ENCODE measurements at regions not wholly inside any gene's neighbourhood (a gene's known extent, or its start where the extent isn't known, plus 50 kb on each side); places are given as distances from the start of the nearest gene placed in this dataset.

DNA sequence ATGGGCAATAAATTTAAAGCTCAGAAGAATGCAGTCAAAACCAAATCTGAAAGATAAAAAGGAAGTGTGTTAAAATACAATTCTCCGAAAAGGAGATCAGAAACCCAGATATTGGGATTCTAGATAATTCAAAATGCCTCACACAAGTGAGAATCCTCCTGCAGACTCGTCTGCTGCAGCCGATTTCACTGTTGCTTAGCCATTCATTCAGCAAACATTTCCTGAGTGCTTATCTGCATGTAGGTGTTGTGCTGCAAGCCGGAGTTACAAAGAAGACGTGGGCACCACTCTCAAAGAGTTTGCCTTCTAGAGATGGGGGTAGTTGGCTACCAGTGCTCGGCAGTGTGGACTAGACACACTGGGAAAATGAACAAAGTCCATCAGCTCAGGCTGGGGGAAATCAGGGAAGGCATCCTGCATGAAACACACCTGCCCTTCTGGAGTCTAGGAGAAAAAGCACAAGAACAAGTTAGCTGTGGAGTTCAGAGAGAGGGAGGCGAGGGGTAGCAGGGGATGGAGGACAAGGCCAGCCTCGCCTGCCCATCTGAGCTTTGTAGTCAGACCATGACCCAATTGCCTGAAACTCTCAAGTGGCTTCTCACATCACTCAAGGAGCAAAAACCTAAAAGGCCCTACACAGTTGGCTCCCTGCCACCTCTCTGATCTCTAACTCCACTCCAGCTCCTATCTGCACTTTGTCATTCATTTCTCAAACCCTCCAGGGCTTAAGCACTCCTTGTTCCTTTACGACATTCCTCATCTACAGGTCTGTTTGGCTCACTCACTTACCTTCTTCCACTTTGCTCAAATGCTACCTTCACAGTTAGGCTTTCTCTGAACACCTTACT is 310.0 kb upstream of the DDHD1 start:
- no peak for DNase-seq (ENCODE audit: low spot score)

DNA sequence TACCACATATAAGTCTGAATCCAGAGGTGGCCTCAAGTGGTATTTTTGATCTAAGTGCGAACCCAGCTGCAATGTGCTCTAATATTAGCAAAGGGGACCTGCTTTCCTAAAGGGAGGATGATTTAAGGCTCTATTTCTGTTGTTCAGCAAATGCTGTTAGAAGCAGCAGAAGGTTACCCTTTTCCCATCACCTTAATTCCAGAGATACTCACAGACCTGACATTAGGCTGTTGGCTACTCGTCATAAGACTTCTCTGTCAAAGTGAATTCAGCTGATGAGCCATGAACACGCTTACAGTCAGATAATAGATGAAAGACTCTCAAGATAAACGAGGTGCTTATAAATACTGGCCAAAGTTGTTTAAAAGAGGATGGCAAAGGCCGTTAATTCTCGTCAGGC is 308.7 kb upstream of the DDHD1 start:
- DNase-seq (ENCODE audit: low spot score), result no peak

DNA sequence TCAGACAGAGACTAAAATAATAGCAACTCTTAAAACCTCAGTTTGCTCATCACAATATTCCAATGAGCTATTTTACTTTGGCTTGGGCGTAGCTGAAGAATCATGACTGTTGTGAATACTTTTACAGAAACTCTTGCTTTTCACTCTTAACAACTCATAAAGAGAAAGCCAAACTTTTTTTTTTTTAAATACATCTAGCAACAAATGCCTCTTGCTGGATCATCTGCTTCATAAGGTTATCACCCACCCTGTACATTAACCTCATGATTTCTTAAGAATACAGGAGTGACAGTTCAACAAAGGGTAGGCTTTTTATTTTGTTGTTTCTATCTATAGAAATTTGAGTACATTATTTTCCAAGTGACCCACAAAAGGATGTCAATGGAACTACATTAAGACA is 307.4 kb upstream of the DDHD1 start:
- DNase-seq (ENCODE audit: low spot score), result no peak

DNA sequence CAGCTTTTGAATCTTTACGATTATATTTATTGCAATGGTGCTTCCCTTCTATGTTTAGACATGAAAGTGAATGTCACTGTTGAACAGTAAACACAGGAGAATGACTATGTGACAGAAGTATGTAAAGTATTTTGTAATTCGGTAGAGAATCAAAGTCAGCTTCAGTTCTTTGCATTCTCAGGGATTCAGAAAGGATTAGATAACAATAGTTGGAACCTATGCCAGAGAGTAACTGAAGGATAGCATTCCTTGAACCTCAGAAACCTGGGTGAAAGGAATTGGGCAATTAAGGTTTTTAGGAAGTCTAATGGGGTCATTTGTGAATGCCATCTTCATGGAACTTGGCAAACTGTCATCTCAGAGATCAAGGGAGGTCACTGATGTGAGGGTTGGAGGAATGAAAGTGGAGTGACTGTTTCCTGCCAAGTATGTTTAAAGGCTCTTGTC is 305.3 kb upstream of the DDHD1 start:
- DNase-seq (ENCODE audit: low spot score), result no peak

DNA sequence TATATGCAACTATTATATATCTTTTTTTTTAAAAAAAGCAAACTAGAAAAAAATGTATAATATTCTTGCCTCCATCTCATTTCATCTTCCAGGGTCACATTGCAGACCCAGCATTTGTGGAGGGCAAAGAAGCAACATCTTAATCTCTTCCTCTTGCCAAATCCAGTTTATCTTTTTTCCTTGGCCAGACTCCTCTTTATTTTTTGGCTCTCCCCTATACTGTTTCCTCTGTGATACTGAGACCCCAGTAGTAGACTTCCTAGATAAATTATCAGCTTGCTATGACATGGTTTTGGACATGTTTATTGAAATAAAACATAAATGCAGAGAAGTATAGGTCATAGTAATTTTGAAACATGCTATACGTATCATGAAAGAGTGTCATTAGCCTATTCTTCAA is 303.8 kb upstream of the DDHD1 start:
- no peak for DNase-seq (ENCODE audit: low spot score)

DNA sequence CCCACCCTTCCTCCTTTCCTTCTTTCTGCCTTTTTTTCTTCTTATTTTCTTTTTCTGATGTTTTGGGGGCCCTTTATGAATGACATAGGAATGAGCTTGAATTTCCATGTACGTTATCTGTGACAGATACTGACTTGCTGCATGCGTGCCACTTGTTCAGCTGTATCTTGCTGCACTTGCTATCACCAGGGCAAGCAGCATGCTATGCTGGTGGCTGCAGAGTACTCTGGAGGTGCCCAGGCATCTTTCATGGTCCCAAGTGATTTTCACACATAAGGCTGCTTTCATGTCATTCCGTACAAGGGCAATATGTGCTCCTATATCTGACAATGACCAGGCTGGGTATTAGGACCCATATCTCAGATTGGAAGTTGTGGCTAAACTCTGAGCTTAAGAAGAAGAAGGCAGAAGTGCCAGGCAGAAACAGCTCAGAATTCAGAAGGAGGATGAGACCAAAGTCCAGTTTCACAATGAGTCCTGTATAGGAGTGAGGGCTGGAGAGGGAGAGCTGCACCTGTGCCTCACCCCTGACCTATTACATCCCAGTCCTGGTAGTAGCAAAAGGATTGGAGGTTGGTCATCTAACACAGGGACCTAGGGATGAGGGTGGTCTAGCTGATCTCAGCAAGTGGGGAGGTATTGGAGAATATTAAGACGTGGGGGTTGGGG is 299.0 kb upstream of the DDHD1 start:
- peak; percentile 28 for DNase-seq (ENCODE audit: low spot score)

DNA sequence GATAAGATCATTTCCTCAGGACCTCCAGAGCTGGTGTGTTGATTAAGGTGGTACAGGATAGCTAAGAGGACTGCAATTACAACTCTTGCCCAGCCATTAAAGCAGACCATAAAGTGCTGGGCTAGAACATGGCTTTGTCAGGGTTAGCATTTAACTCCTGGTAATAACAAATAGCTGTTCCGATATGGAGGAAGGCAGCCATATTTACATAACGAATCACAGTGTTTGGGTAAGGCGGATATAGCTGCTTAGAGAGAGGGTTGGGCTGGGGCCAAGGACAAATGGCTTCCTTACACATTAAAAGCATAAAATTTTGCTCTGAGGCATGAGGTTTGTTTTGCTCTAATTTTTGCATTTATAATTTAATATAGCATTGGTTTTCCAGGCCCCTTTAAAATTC is 297.7 kb upstream of the DDHD1 start:
- DNase-seq (ENCODE audit: low spot score), result peak; percentile 19

DNA sequence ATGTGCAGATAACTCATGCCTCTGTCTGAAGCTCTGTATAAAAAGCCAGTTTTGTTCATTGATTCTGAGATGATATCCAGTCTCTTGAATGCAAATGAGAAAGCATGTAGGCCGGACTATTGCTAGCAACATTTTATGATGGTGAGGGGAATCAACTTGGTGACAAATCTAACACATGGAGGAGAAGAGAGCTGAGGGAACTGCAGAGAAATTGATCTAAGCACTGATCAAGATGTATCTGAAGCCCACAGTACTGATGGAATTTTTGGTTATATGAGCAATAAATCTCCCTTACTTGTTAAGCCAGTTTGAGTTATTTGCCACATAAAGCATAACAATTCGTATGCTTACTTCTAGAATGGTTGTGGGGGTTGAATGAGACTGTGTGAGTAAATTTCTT is 295.6 kb upstream of the DDHD1 start:
- no peak for DNase-seq (ENCODE audit: low spot score)

DNA sequence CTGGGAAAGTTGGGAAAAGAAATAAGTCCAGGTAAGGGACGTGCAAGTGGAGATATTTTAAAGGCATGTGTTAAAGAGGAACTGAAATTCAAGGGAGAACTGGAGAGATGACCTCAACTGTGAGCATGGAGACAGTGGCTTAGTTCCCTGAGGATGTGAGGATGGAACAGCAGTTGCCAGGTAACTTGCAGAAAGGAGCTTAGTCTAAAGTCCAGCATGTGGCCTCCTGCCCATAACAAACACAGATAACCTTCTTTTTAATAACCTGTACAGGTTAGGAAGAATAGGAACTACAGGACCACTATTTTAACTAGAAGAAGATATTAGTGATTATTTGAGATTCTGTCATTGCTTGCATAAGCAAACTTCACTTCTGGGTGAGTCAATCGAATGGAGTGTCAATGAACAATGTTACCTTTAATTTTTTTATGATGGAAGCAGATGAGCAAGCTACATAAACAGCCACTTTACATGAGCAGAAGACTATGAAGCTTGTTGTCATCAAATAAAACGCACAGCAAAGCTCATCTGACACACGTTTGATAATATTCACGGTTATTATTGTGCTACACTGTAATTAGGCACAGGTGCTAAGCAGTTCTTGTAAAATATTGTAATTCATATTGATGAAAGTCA is 291.7 kb upstream of the DDHD1 start:
- DNase-seq (ENCODE audit: low spot score), result peak; percentile 40

DNA sequence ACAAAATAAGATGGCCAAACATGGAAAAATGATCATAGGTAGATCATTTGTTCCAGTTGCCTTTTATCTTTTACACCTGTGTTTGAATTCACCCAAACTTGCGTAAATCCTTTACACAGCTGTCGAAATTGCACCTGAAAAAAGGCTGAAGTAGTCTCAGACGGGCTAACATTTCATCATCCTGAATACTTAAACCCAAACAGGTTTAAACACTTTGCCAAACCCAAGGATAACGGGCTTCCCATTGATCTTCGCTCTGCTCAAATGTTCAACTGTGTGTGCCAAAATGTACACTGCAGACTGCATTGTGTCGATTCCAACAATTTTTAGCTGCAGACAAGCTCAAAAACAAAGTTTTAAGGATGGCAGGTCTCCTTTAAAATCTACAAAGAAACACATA is 288.7 kb upstream of the DDHD1 start:
- no peak for DNase-seq (ENCODE audit: low spot score)

DNA sequence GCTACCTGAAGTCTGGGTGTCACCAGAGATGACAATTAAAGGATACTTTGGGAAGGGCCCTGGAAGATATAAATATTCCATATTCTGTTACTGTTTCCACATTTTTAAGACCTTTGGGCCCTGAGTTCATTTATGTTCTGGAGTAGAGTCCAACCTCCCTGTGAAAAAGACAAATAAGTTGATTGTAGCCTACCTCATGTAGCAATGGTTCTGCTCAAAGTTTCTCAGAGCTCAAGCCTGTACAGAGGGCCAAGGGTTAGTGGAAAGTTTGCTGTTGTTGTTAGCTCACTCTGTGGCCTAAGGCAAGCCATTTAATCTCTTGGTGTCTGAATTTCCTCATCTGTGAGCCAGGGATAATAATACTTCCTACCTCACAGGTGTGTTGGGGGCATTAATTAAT is 284.7 kb upstream of the DDHD1 start:
- no peak for DNase-seq (ENCODE audit: low spot score)

DNA sequence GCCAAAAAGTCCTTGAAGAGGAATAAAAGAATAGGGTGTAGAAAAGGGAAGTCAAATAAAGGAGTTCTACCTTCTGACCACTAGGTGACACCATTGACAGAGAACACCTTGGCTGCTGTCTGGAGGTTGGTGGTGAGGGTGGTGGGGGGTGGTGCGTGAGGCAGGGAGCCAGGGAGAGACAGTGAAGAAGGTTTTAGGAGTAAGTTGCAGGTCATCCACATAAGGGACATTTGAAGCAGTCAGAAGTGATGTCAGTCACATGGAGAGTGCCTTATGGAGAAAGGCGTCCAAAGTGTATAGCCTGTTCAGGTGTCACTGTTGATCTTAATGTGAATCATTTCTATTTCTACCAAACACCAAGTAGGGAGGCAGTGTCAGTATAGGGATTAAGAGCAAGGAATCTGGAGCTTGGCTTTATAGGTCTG is 279.3 kb upstream of the DDHD1 start:
- no peak for DNase-seq (ENCODE audit: low spot score)

DNA sequence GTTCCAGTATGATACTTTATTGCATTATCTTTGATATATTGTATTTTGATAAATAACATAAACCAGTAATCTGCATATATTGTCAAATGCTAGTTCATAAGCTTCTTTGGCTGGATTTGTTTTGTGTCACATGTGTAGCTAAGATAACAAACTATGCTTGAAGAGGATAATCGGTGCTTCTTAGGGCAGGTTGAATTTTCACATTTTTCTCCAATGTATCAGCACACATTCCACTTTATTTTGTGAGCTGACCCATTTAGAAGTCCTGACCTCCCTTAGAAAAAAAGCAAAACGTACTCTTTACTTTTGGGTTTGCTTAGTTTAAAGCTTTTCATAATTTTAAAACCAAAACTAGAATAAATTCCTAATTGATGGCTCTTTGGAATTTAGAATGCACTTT is 277.7 kb upstream of the DDHD1 start:
- no peak for DNase-seq (ENCODE audit: low spot score)

DNA sequence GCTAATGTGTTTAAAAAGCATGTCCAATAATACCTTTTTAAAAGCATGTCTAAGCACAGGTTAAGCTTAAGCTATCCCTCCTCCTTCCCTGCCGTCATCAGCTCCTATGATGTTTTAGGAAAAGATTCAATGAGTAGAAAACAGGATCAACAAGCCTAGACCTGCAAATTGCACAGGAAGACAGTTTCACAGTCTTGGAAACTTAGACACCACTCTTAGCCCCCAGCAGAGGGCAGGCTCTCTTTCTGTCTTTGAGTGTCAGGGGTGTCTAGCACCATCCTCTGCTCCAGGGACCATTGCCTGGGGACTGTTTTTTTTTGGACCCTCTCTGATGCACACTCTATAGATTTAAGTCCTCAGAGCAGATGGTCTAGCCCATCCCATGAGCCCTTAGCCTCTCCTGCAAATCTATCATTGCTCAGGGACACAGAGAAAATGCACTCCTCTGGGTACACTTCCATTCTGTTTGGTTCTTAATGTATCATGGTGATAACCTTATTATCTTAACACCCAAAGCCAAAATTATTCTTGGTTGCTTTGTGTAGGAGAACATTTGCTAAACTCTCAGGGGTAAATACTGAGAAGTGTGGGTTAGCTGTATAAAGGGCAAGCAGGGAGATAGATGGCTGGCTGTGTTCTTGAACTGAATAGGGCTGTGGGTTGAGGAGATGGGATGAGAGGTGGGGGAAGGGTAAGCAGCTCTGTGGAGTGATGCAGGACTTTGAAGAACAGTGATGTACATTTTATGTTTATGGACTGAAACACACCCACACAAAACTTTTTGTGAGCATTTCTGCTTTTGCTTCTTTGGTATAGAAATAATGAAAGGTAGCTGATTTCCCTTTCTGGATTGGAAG is 259.9 kb upstream of the DDHD1 start:
- DNase-seq (ENCODE audit: low spot score), result no peak

DNA sequence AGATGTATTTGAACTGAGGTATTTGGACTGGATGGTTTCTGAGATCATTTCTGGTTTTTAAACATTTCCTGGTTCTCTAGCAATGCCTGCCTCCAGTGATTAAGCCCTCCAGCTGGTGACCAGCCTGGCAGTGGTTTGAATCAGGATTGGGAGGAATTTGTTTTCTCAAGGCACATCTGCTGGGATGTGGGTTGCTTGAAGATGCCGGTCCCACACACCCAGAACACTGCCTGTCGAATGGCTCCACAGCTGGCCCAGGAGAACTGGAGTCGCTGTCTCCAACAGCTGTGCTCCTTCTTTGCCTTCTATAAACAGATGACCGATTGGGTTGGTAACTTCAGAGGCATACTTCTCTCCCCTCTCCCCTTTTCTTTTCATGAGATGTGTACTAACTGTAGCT is 258.0 kb upstream of the DDHD1 start:
- DNase-seq (ENCODE audit: low spot score), result no peak

DNA sequence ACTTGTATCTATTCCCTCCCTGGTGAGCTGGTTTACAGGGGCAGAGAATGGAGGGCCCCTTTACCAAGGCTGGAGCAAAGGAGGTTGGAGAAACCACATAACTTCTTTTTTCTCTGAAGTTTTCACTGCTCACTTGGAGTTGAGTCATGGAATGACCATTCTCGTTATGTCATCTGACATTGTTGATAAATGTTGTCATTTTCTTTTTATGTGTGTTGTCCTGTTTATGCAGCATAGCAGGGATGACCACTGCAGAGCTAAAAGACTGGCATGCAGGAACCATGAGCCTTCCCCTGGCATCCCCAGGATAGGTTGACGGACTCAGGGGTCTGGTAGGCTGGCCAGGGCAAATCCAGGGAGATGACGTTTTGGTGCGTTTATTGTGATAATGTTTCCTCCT is 256.8 kb upstream of the DDHD1 start:
- DNase-seq (ENCODE audit: low spot score), result no peak

DNA sequence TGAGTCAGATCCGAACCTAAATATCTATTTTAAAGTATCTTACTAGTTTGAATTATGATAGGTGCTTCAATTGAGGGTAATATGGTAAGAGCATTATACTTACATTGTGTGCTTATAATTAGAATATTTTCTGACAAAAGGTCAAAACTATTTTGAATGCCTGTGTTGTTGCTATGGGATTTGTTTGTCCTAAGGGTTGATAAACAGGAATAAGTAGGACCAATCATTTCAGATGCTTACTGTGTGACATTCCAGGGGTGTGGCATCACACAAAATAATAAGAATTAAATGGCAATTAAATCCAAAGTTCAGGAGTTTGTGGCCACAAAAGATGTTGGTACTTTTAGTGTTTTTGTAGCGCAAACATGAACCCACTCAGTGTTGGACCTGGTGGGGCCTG is 256.2 kb upstream of the DDHD1 start:
- DNase-seq (ENCODE audit: low spot score), result no peak

DNA sequence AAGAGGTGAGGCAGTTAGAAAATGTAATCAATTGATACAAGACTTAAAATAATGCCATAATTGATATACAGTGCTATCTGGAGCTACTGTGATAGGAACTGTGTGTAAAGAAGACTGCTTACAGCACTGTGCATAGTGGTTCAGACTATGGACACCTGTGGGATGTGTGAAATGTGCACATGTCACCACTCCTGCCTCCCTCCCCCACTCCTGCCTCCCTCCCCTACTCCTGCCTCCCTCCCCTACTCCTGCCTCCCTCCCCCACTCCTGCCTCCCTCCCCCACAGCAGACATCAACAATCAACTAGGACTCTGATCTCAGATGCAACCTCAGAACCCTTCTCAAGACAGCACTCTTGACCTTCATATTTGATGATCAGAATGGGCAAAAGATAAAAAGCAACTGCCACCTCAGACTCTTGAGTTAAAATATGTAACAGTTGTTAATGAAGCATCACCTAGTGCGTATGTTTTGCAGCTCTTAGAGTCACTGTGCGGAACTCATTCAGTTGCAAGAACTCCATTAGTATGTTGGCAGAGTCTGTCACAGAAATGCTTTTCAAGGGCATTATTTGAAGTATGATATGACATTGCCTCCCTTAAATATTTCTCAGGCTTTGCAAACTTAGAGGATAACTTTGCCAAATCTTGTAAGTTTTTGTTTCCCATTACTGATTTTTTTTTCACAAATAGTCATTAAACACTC is 255.2 kb upstream of the DDHD1 start:
- no peak for DNase-seq (ENCODE audit: low spot score)

DNA sequence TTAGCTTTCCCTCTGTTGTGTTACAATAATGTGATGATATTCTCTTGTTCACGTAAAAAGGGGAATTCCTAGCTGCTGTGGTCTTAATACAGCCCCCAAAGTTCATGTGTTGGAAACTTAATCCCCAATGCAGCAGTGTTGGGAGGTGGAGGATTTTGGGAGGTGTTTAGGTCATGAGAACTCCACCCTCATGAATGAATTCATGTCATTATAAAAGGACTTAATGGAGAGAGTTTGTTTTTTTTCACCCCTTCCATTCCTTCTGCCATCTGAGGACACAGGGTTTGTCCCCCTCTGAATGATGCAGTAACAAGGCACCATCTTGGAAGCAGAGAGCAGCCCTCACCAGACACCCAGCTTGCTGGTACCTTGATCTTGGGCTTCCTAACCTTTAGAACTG is 253.4 kb upstream of the DDHD1 start:
- DNase-seq (ENCODE audit: low spot score), result no peak

DNA sequence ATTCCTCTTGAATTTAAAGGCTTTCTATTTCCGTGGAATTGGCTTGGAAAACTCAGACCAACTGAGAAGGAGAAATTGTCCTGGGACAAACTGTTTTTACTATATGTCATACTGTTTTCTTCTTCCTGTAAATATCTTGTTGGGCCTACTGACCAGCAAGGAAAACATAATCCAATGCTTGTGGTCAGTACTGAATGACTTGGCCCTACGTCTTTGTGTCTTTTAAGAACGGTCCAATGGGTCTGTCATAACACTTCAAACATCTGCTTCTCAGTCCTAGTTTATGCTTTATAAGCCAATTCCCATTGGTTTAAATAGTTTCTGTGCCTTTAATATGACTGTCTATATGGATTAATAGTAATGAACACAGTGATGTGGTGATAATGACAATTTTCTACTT is 248.5 kb upstream of the DDHD1 start:
- DNase-seq (ENCODE audit: low spot score), result no peak

DNA sequence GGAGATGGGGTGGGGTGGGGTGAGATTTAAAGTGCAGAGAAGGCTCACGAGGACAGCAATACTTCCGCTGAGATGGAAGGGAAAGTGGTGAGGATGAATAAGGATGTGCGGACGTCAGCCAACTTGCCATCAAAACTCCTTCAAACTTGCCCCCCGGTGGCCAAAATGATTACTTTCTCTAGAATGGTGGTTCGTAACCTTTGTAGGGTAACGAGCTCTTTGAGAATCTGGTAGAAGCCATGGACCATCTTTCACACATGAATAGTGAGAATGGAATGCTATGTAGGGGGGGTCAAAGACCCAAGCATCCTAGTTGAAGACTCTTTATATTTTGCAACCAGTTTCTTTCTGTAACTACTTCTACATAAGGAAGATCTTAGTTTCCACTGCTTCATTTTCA is 245.9 kb upstream of the DDHD1 start:
- no peak for DNase-seq (ENCODE audit: low spot score)

All from mucosa of gallbladder (tissue), 1 donor.